GM12878 (cell line): ENCODE measurements at regions not wholly inside any gene's neighbourhood (a gene's known extent, or its start where the extent isn't known, plus 50 kb on each side); places are given as distances from the start of the nearest gene placed in this dataset.
A peak's percentile ranks its signal among the peaks of the same experiment; 100 is the strongest.

Experiments used
- ATAC-seq: fragments of 200-7000 bp; cut with Tn5 transposase; 3 replicates; pipeline ENCODE4 v1.9.1; 2020; ENCODE audit warnings: mild to moderate bottlenecking, moderate library complexity
- BruUV-seq: library from RNA; stranded (reverse); fragments of 400-500 nt; replicated peaks from 2 replicates; lab custom pipeline; 2021; lab: Mats Ljungman, UMichigan
- CTCF ChIA-PET: fragments of 300-600 bp; sonication (Branson Sonifier 250); formaldehyde crosslinking; extraction: SDS; loops from one replicate; lab custom pipeline; 2021; ENCODE audit warnings: inconsistent platforms; lab: Yijun Ruan, JAX
- POLR2A ChIA-PET: fragments of 350-600 bp; formaldehyde crosslinking; extraction: SDS; loops from one replicate; lab custom pipeline; 2021; ENCODE audit warnings: inconsistent platforms; lab: Charles Lee
- RAD21 ChIA-PET: fragments of 300-600 bp; sonication (Branson Sonifier 250); formaldehyde crosslinking; loops from one replicate; lab custom pipeline; 2023; ENCODE audit warnings: antibody characterized with exemption; ENCODE audit not compliant: unreplicated experiment; lab: Charles Lee
- SMC1A ChIA-PET: fragments of 300-600 bp; sonication (Branson Sonifier 250); formaldehyde crosslinking; loops from one replicate; lab custom pipeline; 2023; ENCODE audit not compliant: unreplicated experiment, uncharacterized antibody; lab: Charles Lee
- DNase-seq: peaks from one replicate; pipeline ENCODE4 v3.0.0-alpha.2; 2011; ENCODE audit warnings: low read depth, low spot score
- FAIRE-seq: peaks from 3 replicates; lab custom pipeline; 2011; peaks lifted over from hg19 to GRCh38; lab: Jason Lieb, UNC
- H2AFZ ChIP-seq: 2 replicates; pipeline ENCODE4 v1.6.0; 2011; ENCODE audit warnings: low read depth, low read length, control low read depth; ENCODE audit not compliant: control insufficient read depth
- H3K27ac ChIP-seq: 2 replicates; pipeline ENCODE4 v1.5.1; 2011; ENCODE audit warnings: control low read depth; ENCODE audit not compliant: control insufficient read depth, insufficient read depth
- H3K27me3 ChIP-seq, 2 experiments: replicated peaks in 1 of 2; 2 replicates each; pipeline versions ENCODE4 v1.6.0 to v1.6.1; 2011; ENCODE audit warnings: low read length in 1 of 2; ENCODE audit not compliant: control insufficient read depth in 2 of 2, insufficient read depth in 2 of 2
- H3K36me3 ChIP-seq, 2 experiments: 2 replicates each; pipeline ENCODE4 v1.5.1; 2011; ENCODE audit warnings: low read length in 1 of 2; ENCODE audit not compliant: control insufficient read depth in 2 of 2, insufficient read depth in 2 of 2
- H3K4me1 ChIP-seq: 2 replicates; pipeline ENCODE4 v1.6.1; 2011; ENCODE audit warnings: mild to moderate bottlenecking, low read length, moderate library complexity, mixed read lengths; ENCODE audit not compliant: control insufficient read depth, insufficient read depth
- H3K4me2 ChIP-seq: 2 replicates; pipeline ENCODE4 v1.6.0; 2011; ENCODE audit warnings: control low read depth; ENCODE audit not compliant: control insufficient read depth, insufficient read depth
- H3K4me3 ChIP-seq: fragments of 200-600 bp; sonication (generic); 2 replicates; pipeline ENCODE4 v1.5.1; 2016
- H3K79me2 ChIP-seq: 2 replicates; pipeline ENCODE4 v1.6.0; 2011; ENCODE audit warnings: low read length; ENCODE audit not compliant: control insufficient read depth, insufficient read depth
- H3K9ac ChIP-seq: 2 replicates; pipeline ENCODE4 v1.8.0; 2011; ENCODE audit warnings: low read length, control low read depth, mixed read lengths; ENCODE audit not compliant: control insufficient read depth, insufficient read depth
- H3K9me3 ChIP-seq: replicated peaks from 3 replicates; pipeline ENCODE4 v1.5.1; 2011; ENCODE audit warnings: mild to moderate bottlenecking, low read length; ENCODE audit not compliant: control insufficient read depth, insufficient read depth
- H4K20me1 ChIP-seq: 2 replicates; pipeline ENCODE4 v1.6.0; 2011; ENCODE audit not compliant: control insufficient read depth, insufficient read depth
- BHLHE40 ChIP-seq, 2 experiments: fragments of 450-650 bp in 1 of 2; IDR thresholded peaks; 2 replicates each; pipeline ENCODE4 v1.6.1; 2011 to 2017; ENCODE audit warnings: low read depth in 2 of 2, borderline replicate concordance in 1 of 2, improper control_type of control experiment in 1 of 2, low read length in 1 of 2, mild to moderate bottlenecking in 1 of 2
- IKZF2 ChIP-seq, 2 experiments: fragments of 450-650 bp; IDR thresholded peaks; 2 replicates each; pipeline ENCODE4 v1.6.1; 2017; ENCODE audit warnings: mild to moderate bottlenecking in 2 of 2, moderate library complexity in 2 of 2
- KLF5 ChIP-seq: fragments of 450-650 bp; IDR thresholded peaks from 2 replicates; pipeline ENCODE4 v1.6.1; 2014; ENCODE audit warnings: mild to moderate bottlenecking; ENCODE audit not compliant: partially characterized antibody
- MEF2B ChIP-seq: fragments of 450-650 bp; IDR thresholded peaks from 2 replicates; pipeline ENCODE4 v1.6.1; 2018; ENCODE audit warnings: mild to moderate bottlenecking, moderate library complexity; ENCODE audit not compliant: partially characterized antibody, poor library complexity, severe bottlenecking
- NFIC ChIP-seq: IDR thresholded peaks from 2 replicates; pipeline ENCODE4 v1.6.1; 2012; ENCODE audit warnings: low read depth, mild to moderate bottlenecking, inconsistent platforms, low read length, moderate library complexity
- NR2F1 ChIP-seq: fragments of 450-650 bp; conservative IDR thresholded peaks from 2 replicates; pipeline ENCODE4 v1.6.1; 2017; ENCODE audit warnings: mild to moderate bottlenecking
- RELA ChIP-seq: fragments of 450-650 bp; IDR thresholded peaks from 2 replicates; pipeline ENCODE4 v1.8.0; 2014; ENCODE audit warnings: borderline replicate concordance; ENCODE audit not compliant: partially characterized antibody
- SMARCA5 ChIP-seq: fragments of 450-650 bp; IDR thresholded peaks from 2 replicates; pipeline ENCODE4 v1.6.1; 2017; ENCODE audit warnings: mild to moderate bottlenecking
- TBL1XR1 ChIP-seq: IDR thresholded peaks from 2 replicates; pipeline ENCODE4 v1.6.1; 2012; ENCODE audit warnings: low read depth, low read length, improper control_type of control experiment
- TCF12 ChIP-seq: IDR thresholded peaks from 2 replicates; pipeline ENCODE4 v1.6.1; 2011; ENCODE audit warnings: low read depth, mild to moderate bottlenecking, low read length
- TCF3 ChIP-seq: IDR thresholded peaks from 2 replicates; pipeline ENCODE4 v1.6.1; 2012; ENCODE audit warnings: low read depth, mild to moderate bottlenecking, low read length, borderline replicate concordance; ENCODE audit not compliant: insufficient read depth
- WGBS: methylation state at CpG from one replicate; pipeline ENCODE4 v1.1.6; 2016; ENCODE audit warnings: low lambda C conversion rate; ENCODE audit not compliant: insufficient replicate concordance, insufficient coverage; ENCODE audit errors: missing lambda C conversion rate; 5-methylcytosine and 5-hydroxymethylcytosine counted together
- in situ Hi-C: fragments of 300-500 bp; cut with MboI; formaldehyde crosslinking; loops from 9 replicates; pipeline ENCODE4 v1.14.3; 2018; ENCODE audit warnings: mixed read lengths
- intact Hi-C: fragments of 100-400 bp; cut with micrococcal nuclease; formaldehyde crosslinking; loops from one replicate; pipeline ENCODE4 v1.14.2; 2022; ENCODE audit not compliant: unreplicated experiment
- TF ChIP-seq, protein P1 (sequence below): fragments of 450-650 bp; formaldehyde crosslinking; IDR thresholded peaks from 2 replicates; pipeline ENCODE4 v1.5.0; 2022; ENCODE audit warnings: mild to moderate bottlenecking, missing genetic modification characterization
- TF ChIP-seq, protein P2 (sequence below): fragments of 450-650 bp; IDR thresholded peaks from 2 replicates; pipeline ENCODE4 v1.6.1; 2017; ENCODE audit warnings: low read depth, mild to moderate bottlenecking, moderate library complexity

DNA sequence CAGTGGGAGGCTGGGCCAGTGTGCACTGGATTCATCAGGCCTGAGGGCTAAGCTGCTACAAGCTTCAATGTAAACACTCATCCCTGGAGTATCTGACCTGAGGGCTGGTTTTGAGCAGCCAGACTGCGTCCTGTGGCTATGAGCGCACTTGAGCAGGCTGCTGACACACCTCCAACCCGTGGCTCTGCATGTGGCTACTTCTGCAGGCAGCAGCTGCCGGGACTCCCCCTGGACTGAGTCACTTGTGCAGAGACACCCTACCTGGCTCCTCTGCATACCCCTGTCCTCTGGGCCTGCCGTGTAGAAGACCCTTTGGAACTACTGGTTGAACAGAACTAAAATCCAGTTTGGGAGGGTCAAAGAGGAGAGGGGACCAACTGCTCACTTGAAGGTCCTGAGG lies 172.0 kb downstream of the SCP2D1 start:
- TF ChIP-seq IKZF2 (IDR thresholded peaks at IDR 0.05) (no peak), MEF2B (peak; percentile 26), TCF3 (no peak), TCF12 (peak; percentile 79; the same call in 1 of the 2 replicates), SMARCA5 (0 out of 2 replicates have a peak, but pooled peaks have one; percentile 44), BHLHE40 (IDR thresholded peaks at IDR 0.05; ENCODE audit: borderline replicate concordance in 1 of 2, low read depth in 2 of 2, low read length in 1 of 2) (peak in 1 of 2 experiments; percentile 53; a peak in 1 of 4 replicates)
- RAD21 ChIA-PET = no interaction called here
- Histone ChIP-seq H3K36me3 (no peaks in the 10 kb centered on the region), H3K27ac (no peak overlapping the region), H3K4me2 (no peak overlapping the region), H3K9me3 (no peaks in the 10 kb centered on the region), H2AFZ (no peak overlapping the region), H3K27me3 (no peaks in the 10 kb centered on the region), H3K4me3 (no peak overlapping the region), H3K9ac (no peak overlapping the region), H3K4me1 (no peaks in the 10 kb centered on the region), H4K20me1 (no peaks in the 10 kb centered on the region), H3K79me2 (no peaks in the 10 kb centered on the region)
- no peak for DNase-seq
- WGBS = 8% methylated on average over 5 of the region's 5 CpGs
- BruUV-seq = no TSS peak
- in situ Hi-C loops = no loop called here
- CTCF ChIA-PET = no interaction called here
- FAIRE-seq = no peak
- POLR2A ChIA-PET = no interaction called here
- intact Hi-C loops = no loop called here
- peak; percentile 83 for ATAC-seq
- SMC1A ChIA-PET = interaction anchor here (0.7 to 0.9 kb wide), 2 partner anchors 35 to 40 kb away, joined by 3 to 4 read pairs; no protein-coding TSS in a partner anchor

GRCh38 chr20:18986146-18986830 lies 172.7 kb downstream of the SCP2D1 start:
- SMC1A ChIA-PET = interaction anchor here (0.9 kb wide), 1 partner anchor 34 kb away, joined by 4 read pairs; no protein-coding TSS in a partner anchor
- no peak for TF ChIP-seq NFIC
- no peak for TF ChIP-seq RELA
- TF ChIP-seq, protein P1, sequence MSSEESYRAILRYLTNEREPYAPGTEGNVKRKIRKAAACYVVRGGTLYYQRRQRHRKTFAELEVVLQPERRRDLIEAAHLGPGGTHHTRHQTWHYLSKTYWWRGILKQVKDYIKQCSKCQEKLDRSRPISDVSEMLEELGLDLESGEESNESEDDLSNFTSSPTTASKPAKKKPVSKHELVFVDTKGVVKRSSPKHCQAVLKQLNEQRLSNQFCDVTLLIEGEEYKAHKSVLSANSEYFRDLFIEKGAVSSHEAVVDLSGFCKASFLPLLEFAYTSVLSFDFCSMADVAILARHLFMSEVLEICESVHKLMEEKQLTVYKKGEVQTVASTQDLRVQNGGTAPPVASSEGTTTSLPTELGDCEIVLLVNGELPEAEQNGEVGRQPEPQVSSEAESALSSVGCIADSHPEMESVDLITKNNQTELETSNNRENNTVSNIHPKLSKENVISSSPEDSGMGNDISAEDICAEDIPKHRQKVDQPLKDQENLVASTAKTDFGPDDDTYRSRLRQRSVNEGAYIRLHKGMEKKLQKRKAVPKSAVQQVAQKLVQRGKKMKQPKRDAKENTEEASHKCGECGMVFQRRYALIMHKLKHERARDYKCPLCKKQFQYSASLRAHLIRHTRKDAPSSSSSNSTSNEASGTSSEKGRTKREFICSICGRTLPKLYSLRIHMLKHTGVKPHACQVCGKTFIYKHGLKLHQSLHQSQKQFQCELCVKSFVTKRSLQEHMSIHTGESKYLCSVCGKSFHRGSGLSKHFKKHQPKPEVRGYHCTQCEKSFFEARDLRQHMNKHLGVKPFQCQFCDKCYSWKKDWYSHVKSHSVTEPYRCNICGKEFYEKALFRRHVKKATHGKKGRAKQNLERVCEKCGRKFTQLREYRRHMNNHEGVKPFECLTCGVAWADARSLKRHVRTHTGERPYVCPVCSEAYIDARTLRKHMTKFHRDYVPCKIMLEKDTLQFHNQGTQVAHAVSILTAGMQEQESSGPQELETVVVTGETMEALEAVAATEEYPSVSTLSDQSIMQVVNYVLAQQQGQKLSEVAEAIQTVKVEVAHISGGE (CRISPR knock-in tag) = no peak
- TF ChIP-seq KLF5 = no peak
- TF ChIP-seq NR2F1 = no peak
- TF ChIP-seq, protein P2, sequence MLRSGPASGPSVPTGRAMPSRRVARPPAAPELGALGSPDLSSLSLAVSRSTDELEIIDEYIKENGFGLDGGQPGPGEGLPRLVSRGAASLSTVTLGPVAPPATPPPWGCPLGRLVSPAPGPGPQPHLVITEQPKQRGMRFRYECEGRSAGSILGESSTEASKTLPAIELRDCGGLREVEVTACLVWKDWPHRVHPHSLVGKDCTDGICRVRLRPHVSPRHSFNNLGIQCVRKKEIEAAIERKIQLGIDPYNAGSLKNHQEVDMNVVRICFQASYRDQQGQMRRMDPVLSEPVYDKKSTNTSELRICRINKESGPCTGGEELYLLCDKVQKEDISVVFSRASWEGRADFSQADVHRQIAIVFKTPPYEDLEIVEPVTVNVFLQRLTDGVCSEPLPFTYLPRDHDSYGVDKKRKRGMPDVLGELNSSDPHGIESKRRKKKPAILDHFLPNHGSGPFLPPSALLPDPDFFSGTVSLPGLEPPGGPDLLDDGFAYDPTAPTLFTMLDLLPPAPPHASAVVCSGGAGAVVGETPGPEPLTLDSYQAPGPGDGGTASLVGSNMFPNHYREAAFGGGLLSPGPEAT = no peak
- TF ChIP-seq TBL1XR1 = no peak

More at GRCh38 chr20:18986146-18986830, 172.7 kb downstream of the SCP2D1 start:
- no peak for ATAC-seq
- no TSS peak for BruUV-seq
- no peak overlapping the region for H3K4me3 ChIP-seq
- H3K9me3 ChIP-seq = no peaks in the 10 kb centered on the region
- WGBS = 21% methylated on average over 7 of the region's 7 CpGs
- FAIRE-seq = no peak
- no peaks in the 10 kb centered on the region for H3K79me2 ChIP-seq
- H3K27me3 ChIP-seq = no peaks in the 10 kb centered on the region
- no peak overlapping the region for H3K4me2 ChIP-seq
- RAD21 ChIA-PET = no interaction called here
- H2AFZ ChIP-seq = no peak overlapping the region
- no peak overlapping the region for H3K9ac ChIP-seq
- H3K36me3 ChIP-seq = no peaks in the 10 kb centered on the region
- CTCF ChIA-PET = no interaction called here
- POLR2A ChIA-PET = no interaction called here
- DNase-seq = no peak
- in situ Hi-C loops (no loop called here), intact Hi-C loops (no loop called here)
- H3K27ac ChIP-seq = no peak overlapping the region
- H3K4me1 ChIP-seq = no peaks in the 10 kb centered on the region
- H4K20me1 ChIP-seq = no peaks in the 10 kb centered on the region
